ENCODE measurements at regions not wholly inside any gene's neighbourhood (a gene's known extent, or its start where the extent isn't known, plus 50 kb on each side); places are given as distances from the start of the nearest gene placed in this dataset.

DNA sequence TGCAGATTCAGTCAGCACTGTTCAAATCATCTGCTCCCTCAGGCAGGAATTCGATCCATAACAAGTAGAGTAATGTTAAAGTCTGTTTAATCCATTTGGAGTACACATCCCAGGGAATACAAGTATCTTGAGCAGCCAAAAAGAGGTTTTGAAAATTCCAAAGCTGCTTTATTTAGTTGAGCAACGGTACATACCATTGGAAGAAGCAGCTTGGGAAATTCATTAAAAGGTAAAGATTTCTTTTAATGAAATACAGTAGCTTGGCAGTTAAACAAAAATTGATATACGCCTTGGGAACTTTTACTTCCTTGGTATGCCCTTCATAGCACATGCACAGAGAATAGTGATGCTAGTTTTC lies 153.8 kb downstream of the LRIG3 start:
- no peak for DNase-seq
- CTCF ChIA-PET, result no interaction called here
- H3K36me3 Mint-ChIP-seq, result no peaks in the 10 kb centered on the region
- POLR2A ChIA-PET, result no interaction called here
- no peak overlapping the region for H3K27ac Mint-ChIP-seq
- H3K4me3 Mint-ChIP-seq, result no peak overlapping the region
- H3K4me1 Mint-ChIP-seq (ENCODE audit: low read depth), result no peaks in the 10 kb centered on the region
- intact Hi-C loops (cut with micrococcal nuclease), result no loop called here
- H3K9me3 Mint-ChIP-seq, result peaks cover 8% of the 10 kb centered on the region
- no peaks in the 10 kb centered on the region for H3K27me3 Mint-ChIP-seq

- Mint-ChIP-seq H3K36me3 (no peaks in the 10 kb centered on the region), H3K9me3 (peaks cover 8% of the 10 kb centered on the region), H3K27me3 (no peaks in the 10 kb centered on the region), H3K4me3 (no peak overlapping the region), H3K4me1 (ENCODE audit: low read depth) (no peaks in the 10 kb centered on the region), H3K27ac (no peak overlapping the region)
- no peak for DNase-seq
- ChIA-PET CTCF (no interaction called here), POLR2A (no interaction called here)
- intact Hi-C loops (cut with micrococcal nuclease), result no loop called here
Observed at GRCh38 chr12:58767496-58767895, 152.8 kb downstream of the LRIG3 start.

DNA sequence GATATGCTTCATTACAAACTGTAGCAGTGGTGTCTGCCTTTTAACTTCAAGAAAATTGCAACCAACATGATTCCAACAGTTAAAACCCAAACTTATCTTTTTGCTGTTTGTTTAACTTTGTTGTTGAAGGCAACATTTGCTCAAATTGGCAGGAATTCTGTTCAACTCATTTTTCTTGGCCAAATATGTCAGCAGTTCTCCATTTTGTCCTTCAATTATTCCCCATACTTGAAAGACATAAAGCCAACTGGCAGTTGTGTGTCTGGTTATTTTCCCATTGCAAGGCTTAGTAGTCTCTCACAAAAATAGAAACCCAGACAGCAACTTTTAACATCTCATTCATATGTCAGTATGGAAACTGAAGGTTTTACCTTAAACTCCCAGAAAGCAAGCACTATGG lies 146.3 kb downstream of the LRIG3 start:
- ChIA-PET POLR2A (no interaction called here), CTCF (no interaction called here)
- Mint-ChIP-seq H3K9me3 (peaks cover 5% of the 10 kb centered on the region), H3K27ac (no peak overlapping the region), H3K4me3 (no peak overlapping the region), H3K36me3 (no peaks in the 10 kb centered on the region), H3K27me3 (no peaks in the 10 kb centered on the region), H3K4me1 (ENCODE audit: low read depth) (no peaks in the 10 kb centered on the region)
- intact Hi-C loops (cut with micrococcal nuclease), result no loop called here
- DNase-seq, result no peak

DNA sequence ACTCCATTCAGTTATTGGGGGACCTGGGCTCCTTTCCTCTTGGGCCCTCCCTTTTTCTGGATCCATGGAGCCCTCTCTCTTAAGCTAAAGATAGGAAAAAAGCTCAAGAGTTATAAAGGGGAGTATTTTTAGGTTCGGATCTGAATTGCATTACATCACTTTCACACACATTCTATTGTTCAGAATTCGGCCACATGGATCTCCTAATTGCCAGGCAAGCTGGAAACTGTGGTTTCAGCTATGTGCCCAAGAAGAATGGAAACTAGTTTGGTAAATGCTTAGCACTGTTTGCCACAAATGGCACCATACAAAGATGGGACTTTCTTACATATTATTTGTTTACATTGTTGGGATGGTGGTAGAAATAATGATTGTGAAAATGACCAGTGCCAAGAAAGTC lies 145.6 kb downstream of the LRIG3 start:
- intact Hi-C loops (cut with micrococcal nuclease), result no loop called here
- DNase-seq, result no peak
- ChIA-PET CTCF (no interaction called here), POLR2A (no interaction called here)
- H3K27me3 Mint-ChIP-seq, result no peaks in the 10 kb centered on the region
- H3K4me3 Mint-ChIP-seq, result no peak overlapping the region
- no peak overlapping the region for H3K27ac Mint-ChIP-seq
- H3K9me3 Mint-ChIP-seq, result peaks cover 2% of the 10 kb centered on the region
- H3K4me1 Mint-ChIP-seq (ENCODE audit: low read depth), result no peaks in the 10 kb centered on the region
- no peaks in the 10 kb centered on the region for H3K36me3 Mint-ChIP-seq

- H3K36me3 Mint-ChIP-seq, result no peaks in the 10 kb centered on the region
- no peak overlapping the region for H3K27ac Mint-ChIP-seq
- ChIA-PET POLR2A (no interaction called here), CTCF (no interaction called here)
- H3K4me3 Mint-ChIP-seq, result no peak overlapping the region
- peaks cover 2% of the 10 kb centered on the region for H3K9me3 Mint-ChIP-seq
- DNase-seq, result no peak
- no peaks in the 10 kb centered on the region for H3K27me3 Mint-ChIP-seq
- intact Hi-C loops (cut with micrococcal nuclease), result no loop called here
- no peaks in the 10 kb centered on the region for H3K4me1 Mint-ChIP-seq (ENCODE audit: low read depth)
Observed at GRCh38 chr12:58775396-58775795, 144.9 kb downstream of the LRIG3 start.

- CTCF ChIA-PET, result no interaction called here
- no peak overlapping the region for H3K27ac Mint-ChIP-seq
- DNase-seq, result no peak
- POLR2A ChIA-PET, result no interaction called here
- H3K4me1 Mint-ChIP-seq (ENCODE audit: low read depth), result no peaks in the 10 kb centered on the region
- no peak overlapping the region for H3K4me3 Mint-ChIP-seq
- H3K36me3 Mint-ChIP-seq, result no peaks in the 10 kb centered on the region
- no peaks in the 10 kb centered on the region for H3K9me3 Mint-ChIP-seq
- H3K27me3 Mint-ChIP-seq, result no peaks in the 10 kb centered on the region
- intact Hi-C loops (cut with micrococcal nuclease), result no loop called here
Observed at GRCh38 chr12:58776144-58776543, 144.2 kb downstream of the LRIG3 start.

DNA sequence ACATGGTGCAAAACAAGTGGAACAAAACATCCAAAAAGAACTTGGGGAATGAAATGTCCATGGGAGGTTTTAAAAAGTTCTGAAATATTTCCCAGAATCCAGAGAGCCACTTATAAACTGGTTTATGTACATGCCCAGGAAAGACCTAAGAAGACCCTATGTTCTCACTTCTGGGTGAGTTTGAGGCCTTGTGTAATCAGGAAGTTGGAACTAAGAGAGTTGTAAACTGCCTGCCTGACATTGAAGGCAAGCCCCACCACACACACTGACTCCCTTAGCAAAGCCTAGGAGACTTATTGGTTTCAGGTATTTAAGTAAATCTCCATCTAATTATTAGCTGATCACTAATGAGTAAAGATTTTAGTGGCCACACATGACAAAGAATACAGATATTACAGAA lies 142.5 kb downstream of the LRIG3 start:
- POLR2A ChIA-PET, result no interaction called here
- no peak for DNase-seq
- no peaks in the 10 kb centered on the region for H3K36me3 Mint-ChIP-seq
- no peak overlapping the region for H3K27ac Mint-ChIP-seq
- H3K27me3 Mint-ChIP-seq, result no peaks in the 10 kb centered on the region
- CTCF ChIA-PET, result no interaction called here
- no peaks in the 10 kb centered on the region for H3K4me1 Mint-ChIP-seq (ENCODE audit: low read depth)
- no peak overlapping the region for H3K4me3 Mint-ChIP-seq
- no peaks in the 10 kb centered on the region for H3K9me3 Mint-ChIP-seq
- intact Hi-C loops (cut with micrococcal nuclease), result no loop called here

DNA sequence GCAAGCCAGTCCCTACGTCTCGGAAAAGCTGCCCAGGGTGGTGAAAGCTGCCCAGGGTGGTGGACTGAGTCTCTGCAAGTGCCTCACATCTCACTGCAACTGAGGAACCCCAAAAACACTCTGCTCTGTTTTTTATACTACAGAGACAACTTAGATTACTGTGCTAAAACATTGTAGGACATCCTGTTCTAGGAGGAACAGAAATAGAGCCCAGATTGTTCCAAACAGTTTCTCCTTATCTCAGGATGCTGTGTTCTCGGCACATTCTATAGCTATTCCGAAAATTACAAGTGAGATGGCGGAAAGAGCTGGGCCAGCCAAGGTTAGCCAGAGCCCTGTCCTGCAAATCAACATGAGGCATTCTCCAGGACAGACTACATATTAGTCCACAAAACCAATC lies 138.7 kb downstream of the LRIG3 start:
- Mint-ChIP-seq H3K27me3 (no peaks in the 10 kb centered on the region), H3K9me3 (peaks cover 5% of the 10 kb centered on the region), H3K4me1 (ENCODE audit: low read depth) (no peaks in the 10 kb centered on the region), H3K4me3 (no peak overlapping the region), H3K36me3 (no peaks in the 10 kb centered on the region), H3K27ac (no peak overlapping the region)
- CTCF ChIA-PET, result no interaction called here
- POLR2A ChIA-PET, result no interaction called here
- intact Hi-C loops (cut with micrococcal nuclease), result no loop called here
- DNase-seq, result no peak

GRCh38 chr12:58787021-58787760 lies 133.1 kb downstream of the LRIG3 start:
- H3K9me3 Mint-ChIP-seq, result peaks cover 9% of the 10 kb centered on the region
- intact Hi-C loops (cut with micrococcal nuclease), result no loop called here
- ChIA-PET POLR2A (no interaction called here), CTCF (no interaction called here)
- no peak overlapping the region for H3K27ac Mint-ChIP-seq
- H3K36me3 Mint-ChIP-seq, result no peaks in the 10 kb centered on the region
- no peak overlapping the region for H3K4me3 Mint-ChIP-seq
- no peak for DNase-seq
- H3K27me3 Mint-ChIP-seq, result no peaks in the 10 kb centered on the region
- H3K4me1 Mint-ChIP-seq (ENCODE audit: low read depth), result no peaks in the 10 kb centered on the region

- Mint-ChIP-seq H3K36me3 (no peaks in the 10 kb centered on the region), H3K27ac (no peak overlapping the region), H3K27me3 (no peaks in the 10 kb centered on the region), H3K4me3 (no peak overlapping the region), H3K4me1 (ENCODE audit: low read depth) (no peaks in the 10 kb centered on the region), H3K9me3 (peaks cover 7% of the 10 kb centered on the region)
- DNase-seq, result no peak
- intact Hi-C loops (cut with micrococcal nuclease), result no loop called here
- POLR2A ChIA-PET, result no interaction called here
- CTCF ChIA-PET, result no interaction called here
Observed at GRCh38 chr12:58794859-58795258, 125.4 kb downstream of the LRIG3 start.

DNA sequence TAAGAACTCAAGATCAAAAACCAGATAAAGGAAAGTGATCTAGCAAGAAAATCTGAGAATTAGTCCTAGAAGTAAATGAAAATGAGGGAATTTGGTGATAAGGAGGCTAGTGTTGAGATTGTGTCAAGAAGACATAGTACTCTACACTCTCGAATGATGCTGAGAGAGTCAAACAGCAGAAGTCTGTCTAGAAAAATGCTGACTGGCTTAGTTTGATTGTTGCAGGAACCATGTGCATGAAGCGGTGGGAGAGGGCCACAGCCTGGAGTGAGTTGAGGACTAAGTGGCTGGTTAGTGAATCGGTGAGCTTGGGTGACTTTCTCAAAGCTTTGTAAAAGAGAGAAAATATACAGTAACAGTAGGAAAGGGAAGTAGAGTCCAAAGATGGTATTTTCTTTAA lies 124.5 kb downstream of the LRIG3 start:
- no peak overlapping the region for H3K27ac Mint-ChIP-seq
- no peak for DNase-seq
- H3K9me3 Mint-ChIP-seq, result peaks cover 14% of the 10 kb centered on the region
- CTCF ChIA-PET, result no interaction called here
- POLR2A ChIA-PET, result no interaction called here
- H3K4me1 Mint-ChIP-seq (ENCODE audit: low read depth), result no peaks in the 10 kb centered on the region
- no peak overlapping the region for H3K4me3 Mint-ChIP-seq
- intact Hi-C loops (cut with micrococcal nuclease), result no loop called here
- no peaks in the 10 kb centered on the region for H3K36me3 Mint-ChIP-seq
- H3K27me3 Mint-ChIP-seq, result no peaks in the 10 kb centered on the region

DNA sequence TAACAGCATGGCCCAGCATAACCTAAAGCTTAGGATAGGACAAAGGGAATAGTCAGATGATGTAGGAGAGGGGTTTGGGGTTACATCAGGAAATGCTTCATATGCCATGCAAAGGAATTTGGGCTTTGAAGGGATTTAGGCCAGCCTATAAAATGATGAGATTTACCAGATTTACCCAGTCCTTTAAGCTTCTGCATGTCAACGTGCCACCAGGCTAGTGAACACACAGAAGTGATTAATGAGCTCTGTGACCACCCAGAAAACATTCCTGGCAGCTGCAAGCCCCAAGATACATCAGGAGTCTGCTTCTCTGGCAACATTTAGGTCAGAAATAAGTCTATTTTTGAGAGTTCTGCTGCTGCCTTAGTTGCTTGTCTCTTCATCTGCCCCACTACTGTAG lies 118.3 kb downstream of the LRIG3 start:
- H3K27ac Mint-ChIP-seq, result no peak overlapping the region
- no peaks in the 10 kb centered on the region for H3K36me3 Mint-ChIP-seq
- H3K9me3 Mint-ChIP-seq, result peaks cover 19% of the 10 kb centered on the region
- no peak for DNase-seq
- H3K4me1 Mint-ChIP-seq (ENCODE audit: low read depth), result no peaks in the 10 kb centered on the region
- intact Hi-C loops (cut with micrococcal nuclease), result no loop called here
- POLR2A ChIA-PET, result no interaction called here
- CTCF ChIA-PET, result no interaction called here
- H3K27me3 Mint-ChIP-seq, result no peaks in the 10 kb centered on the region
- H3K4me3 Mint-ChIP-seq, result no peak overlapping the region

- no peaks in the 10 kb centered on the region for H3K4me1 Mint-ChIP-seq (ENCODE audit: low read depth)
- peaks cover 12% of the 10 kb centered on the region for H3K9me3 Mint-ChIP-seq
- no peak for DNase-seq
- no peaks in the 10 kb centered on the region for H3K36me3 Mint-ChIP-seq
- ChIA-PET POLR2A (no interaction called here), CTCF (no interaction called here)
- no peaks in the 10 kb centered on the region for H3K27me3 Mint-ChIP-seq
- no peak overlapping the region for H3K4me3 Mint-ChIP-seq
- H3K27ac Mint-ChIP-seq, result no peak overlapping the region
- intact Hi-C loops (cut with micrococcal nuclease), result no loop called here
Observed at GRCh38 chr12:58803908-58804307, 116.4 kb downstream of the LRIG3 start.

GRCh38 chr12:58804749-58805148 lies 115.6 kb downstream of the LRIG3 start:
- no peaks in the 10 kb centered on the region for H3K4me1 Mint-ChIP-seq (ENCODE audit: low read depth)
- intact Hi-C loops (cut with micrococcal nuclease), result no loop called here
- ChIA-PET POLR2A (no interaction called here), CTCF (no interaction called here)
- no peak overlapping the region for H3K4me3 Mint-ChIP-seq
- no peak overlapping the region for H3K27ac Mint-ChIP-seq
- peaks cover 12% of the 10 kb centered on the region for H3K9me3 Mint-ChIP-seq
- no peak for DNase-seq
- H3K36me3 Mint-ChIP-seq, result no peaks in the 10 kb centered on the region
- no peaks in the 10 kb centered on the region for H3K27me3 Mint-ChIP-seq

All from activated CD4-positive, alpha-beta memory T cell treated with anti-CD3 and anti-CD28 coated beads for 36 hours (primary cell).